DND-41 (cell line): ENCODE measurements at regions not wholly inside any gene's neighbourhood (a gene's known extent, or its start where the extent isn't known, plus 50 kb on each side); places are given as distances from the start of the nearest gene placed in this dataset.

Experiments
- CTCF ChIP-seq: IDR thresholded peaks from 2 replicates; pipeline ENCODE4 v1.5.1; 2012; ENCODE audit warnings: borderline replicate concordance, low read length, moderate library complexity, mild to moderate bottlenecking; ENCODE audit not compliant: poor library complexity, severe bottlenecking; ENCODE audit errors: extremely low read depth
- EZH2 ChIP-seq: IDR thresholded peaks from 3 replicates; pipeline ENCODE4 v1.6.1; 2012; ENCODE audit warnings: borderline replicate concordance, low read depth, mild to moderate bottlenecking, moderate library complexity, low read length, inconsistent platforms; ENCODE audit not compliant: severe bottlenecking

DNA sequence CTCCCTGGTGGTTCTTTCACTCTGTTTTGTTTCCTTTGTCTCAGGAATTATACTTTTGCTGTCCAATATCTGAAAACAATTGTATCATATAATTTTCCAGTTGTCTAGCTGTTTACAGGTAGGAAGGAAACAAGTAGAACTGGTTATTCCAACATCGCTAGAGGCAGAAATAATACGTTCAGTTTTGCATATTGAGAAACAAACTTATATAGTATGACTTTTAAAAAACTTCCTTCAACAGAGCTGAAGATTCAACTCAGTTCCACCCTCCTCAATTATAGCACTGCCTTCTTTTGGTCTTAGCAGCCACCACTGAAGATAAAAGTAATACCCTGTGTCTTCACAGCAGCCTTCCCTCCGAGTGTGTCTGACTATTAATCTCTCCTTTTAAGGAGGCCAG is 214.3 kb downstream of the EFCAB11 start:
- no peak for TF ChIP-seq EZH2
- TF ChIP-seq CTCF, result no peak
